HG02885 (cell line): ENCODE measurements at regions not wholly inside any gene's neighbourhood (a gene's known extent, or its start where the extent isn't known, plus 50 kb on each side); places are given as distances from the start of the nearest gene placed in this dataset.

Experiments
- ATAC-seq: cut with Tn5 transposase; IDR thresholded peaks from one replicate; pipeline ENCODE4 v1.9.1; 2021; ENCODE audit warnings: mild to moderate bottlenecking; ENCODE audit not compliant: unreplicated experiment, poor library complexity

DNA sequence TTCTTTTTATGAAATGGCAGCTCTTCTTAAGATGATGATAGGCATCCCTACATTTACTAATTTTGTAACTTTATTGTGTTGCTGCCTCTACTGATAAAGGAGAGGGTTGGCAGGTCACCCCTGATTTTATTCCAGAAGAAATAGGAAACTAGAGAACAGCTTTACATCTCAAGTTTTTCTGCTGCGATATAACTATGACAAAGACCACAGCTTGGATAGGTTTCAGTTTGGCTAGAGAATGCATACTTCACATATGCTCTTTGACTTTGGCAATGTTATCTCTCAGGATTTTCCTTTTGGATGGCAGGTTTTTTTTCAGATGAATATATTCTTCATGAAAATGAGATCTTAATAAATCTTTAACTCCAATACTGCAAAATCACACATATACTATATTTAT is 395.3 kb upstream of the GOLIM4 start:
- no peak for ATAC-seq

DNA sequence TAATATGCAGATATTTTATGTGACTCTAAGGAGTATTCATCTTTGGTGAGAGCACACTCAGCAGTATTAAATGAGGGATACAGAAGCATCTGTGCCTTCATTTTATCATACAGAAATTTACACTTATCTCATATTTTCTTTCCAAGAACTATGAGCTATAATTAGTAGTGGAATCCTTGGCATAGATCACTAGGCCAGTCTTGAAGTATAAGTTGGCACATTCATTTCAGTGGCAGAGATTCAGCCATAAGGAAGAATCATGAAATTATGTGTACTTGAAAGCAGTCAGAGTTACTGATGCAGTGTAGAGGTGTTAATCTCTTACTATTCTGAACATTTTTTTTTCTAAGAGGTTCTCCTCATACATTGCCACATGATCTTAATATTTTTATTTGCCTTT is 393.6 kb upstream of the GOLIM4 start:
- ATAC-seq = no peak

DNA sequence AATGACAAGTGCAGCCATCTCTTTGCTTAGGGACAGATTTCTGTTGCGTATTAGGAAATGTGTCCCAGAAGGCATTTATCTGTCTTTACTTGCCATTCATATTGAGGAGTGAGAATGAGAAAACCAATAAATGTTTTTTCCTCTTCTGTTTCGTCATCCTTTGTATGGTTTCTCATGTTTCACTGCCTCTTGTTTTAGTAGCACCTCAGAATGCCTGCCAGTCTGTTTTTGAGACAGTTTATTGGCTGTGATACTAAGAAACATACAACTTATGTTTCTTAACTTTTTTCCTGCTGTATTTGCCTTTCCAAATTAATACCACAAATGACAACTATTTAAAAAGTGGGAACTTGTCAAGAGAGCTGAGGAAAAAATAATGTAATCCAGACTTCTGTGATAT is 390.2 kb upstream of the GOLIM4 start:
- ATAC-seq = no peak

DNA sequence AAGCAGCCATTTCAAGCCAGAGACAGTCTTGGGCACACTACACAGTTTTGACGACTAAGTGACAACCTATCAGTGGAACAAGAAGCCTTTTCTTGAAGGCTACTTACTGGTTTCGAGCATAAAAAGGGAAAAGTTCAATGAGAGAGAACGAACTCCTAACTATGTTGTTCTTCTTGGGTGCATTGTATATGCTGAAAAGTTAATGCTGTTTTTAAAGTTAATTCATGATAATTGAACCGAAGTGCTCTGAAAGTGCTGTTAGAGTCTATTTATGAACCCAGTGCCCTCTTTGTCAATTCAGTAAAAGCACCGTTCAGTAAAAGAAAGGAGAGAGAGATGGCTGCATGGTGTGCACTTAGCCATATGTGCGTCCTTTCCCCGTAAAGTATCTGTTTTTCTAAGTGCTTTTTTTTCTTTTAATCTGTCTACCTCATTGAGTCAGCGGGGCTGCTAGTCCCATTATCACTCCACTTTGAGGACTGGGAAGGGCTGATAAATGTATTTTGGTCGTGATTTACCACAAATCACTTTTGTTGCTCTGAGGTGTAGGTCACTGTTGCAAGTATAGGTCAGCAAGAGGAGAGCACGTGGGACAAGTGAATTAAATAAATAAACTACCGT is 380.7 kb upstream of the GOLIM4 start:
- no peak for ATAC-seq

- ATAC-seq = no peak
Measured at GRCh38 chr3:168475704-168476103, 380.0 kb upstream of the GOLIM4 start.

- ATAC-seq = no peak
Measured at GRCh38 chr3:168473334-168473890, 377.7 kb upstream of the GOLIM4 start.

DNA sequence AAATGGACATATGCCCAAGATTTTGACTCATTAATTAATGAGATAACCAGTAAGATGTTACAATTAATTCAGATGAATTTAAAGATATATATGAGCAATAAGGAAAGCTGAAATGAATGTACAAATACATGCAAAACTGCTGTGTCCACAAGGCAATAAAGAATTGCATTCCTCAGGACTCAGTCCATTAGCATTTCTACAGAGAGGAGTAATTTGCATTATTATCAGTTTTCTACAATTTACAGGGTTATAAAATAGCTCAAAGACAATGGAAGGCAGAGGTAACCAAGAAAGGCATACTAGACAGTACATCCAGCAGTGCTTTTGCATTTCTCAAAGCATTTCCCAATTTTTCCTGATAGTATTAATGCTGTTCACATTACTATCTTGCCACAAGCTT is 377.1 kb upstream of the GOLIM4 start:
- no peak for ATAC-seq

DNA sequence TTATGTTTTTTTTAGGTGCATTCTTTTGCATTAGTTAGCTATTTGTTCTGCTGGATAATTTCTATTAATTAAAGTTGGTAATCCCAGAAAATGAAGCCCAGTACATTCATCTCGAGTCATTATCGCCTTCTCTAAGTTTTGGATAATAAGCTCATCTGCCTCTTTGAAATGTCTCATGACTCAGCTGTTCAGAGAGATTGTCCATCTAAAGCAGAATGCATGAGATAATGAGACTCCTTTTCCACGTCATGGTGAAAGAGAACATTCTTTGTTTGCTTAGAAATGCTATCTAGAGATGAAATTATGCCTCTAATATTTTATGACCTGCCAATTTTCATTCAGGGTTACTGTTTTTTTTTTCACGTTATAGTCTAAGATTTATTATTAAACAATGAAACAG is 374.7 kb upstream of the GOLIM4 start:
- ATAC-seq = no peak

DNA sequence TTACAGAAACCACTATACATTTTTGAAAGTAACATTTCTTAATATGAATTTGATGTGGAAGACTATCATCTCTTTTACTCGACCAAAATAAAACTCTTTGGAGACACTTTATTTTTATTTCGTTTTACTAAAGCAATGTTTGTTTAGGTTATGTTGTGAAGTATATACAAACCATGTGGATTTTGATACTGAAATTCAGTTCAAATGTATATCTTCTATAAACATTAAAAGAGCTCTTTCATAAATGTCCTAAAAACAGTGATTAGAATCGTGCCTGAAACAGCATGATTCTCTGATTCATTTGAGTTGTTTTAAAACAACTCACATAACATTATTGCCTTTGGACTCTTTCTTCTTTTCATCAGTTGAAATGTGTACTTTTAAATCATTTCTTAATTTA is 373.7 kb upstream of the GOLIM4 start:
- no peak for ATAC-seq

- ATAC-seq = peak; percentile 89
Measured at GRCh38 chr3:168467115-168467714, 371.5 kb upstream of the GOLIM4 start.

- ATAC-seq = no peak
Measured at GRCh38 chr3:168461793-168462192, 366.1 kb upstream of the GOLIM4 start.

GRCh38 chr3:168459226-168459784 is 363.6 kb upstream of the GOLIM4 start:
- ATAC-seq = peak; percentile 74

DNA sequence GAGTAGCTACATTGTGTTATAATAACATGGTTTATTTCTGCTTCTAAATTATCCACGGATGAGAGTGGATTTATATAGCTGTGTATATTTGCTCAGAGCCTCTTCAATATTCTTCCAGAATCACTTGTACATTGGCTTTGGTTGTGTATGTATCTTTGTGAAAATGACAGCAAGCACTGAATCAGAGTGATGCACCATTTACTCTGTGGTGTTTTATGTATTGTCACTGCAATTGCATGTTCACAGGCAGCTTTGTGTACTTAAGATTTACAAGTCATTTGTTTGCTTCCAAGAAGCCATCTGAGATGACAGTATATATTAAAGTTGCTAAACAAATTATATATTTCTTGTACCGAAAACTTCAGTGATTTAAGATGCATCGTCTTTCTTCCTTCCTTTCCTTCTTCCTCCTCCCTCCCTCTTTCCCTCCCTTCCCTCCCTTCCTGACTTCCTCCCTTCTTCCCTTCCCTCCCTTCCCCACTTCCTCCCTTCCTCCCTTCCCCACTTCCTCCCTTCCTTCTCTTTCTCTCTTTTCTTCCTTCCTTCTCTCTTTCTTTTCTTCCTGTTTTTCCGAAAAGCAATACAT is 362.3 kb upstream of the GOLIM4 start:
- no peak for ATAC-seq

- no peak for ATAC-seq
Measured at GRCh38 chr3:168455814-168456213, 360.1 kb upstream of the GOLIM4 start.

- ATAC-seq = no peak
Measured at GRCh38 chr3:168453623-168454022, 357.9 kb upstream of the GOLIM4 start.

DNA sequence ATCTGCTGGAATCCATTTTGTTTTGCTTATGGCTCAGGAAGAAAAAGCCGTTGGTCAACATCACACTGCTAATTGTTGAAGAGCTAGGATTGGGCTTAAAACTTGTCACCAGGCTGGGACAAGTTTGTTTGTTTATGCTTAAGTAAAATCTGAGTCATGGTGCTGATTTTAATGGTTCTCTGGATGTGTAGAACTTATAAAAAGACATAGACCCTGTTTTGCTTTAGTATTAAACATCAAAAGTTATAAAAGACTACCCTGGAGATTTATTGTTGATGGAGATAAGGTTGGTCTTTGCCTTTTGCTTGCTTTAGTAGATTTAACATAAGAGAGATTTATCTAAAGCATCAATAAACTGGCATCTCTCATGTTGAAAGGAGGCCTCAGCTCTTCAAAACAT is 348.2 kb upstream of the GOLIM4 start:
- ATAC-seq = no peak

DNA sequence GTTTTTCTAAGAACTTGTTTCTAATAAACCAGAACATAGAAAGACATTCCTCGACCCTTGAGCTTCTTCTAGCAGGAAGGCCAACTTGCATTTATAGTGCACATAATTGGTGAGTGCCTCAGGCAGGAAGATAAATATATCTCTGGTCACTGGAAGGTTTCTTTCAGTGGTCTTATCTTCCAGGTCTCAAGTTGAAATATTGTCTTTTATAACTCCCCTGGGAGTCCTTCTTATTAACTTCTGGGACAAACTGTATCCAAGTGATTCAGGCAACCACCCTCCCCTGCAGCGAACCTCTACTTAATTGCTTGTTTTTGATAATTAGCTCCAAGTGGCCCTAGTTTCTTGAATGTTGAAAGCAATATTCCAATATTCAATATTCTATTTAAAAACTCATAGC is 346.8 kb upstream of the GOLIM4 start:
- ATAC-seq = no peak

DNA sequence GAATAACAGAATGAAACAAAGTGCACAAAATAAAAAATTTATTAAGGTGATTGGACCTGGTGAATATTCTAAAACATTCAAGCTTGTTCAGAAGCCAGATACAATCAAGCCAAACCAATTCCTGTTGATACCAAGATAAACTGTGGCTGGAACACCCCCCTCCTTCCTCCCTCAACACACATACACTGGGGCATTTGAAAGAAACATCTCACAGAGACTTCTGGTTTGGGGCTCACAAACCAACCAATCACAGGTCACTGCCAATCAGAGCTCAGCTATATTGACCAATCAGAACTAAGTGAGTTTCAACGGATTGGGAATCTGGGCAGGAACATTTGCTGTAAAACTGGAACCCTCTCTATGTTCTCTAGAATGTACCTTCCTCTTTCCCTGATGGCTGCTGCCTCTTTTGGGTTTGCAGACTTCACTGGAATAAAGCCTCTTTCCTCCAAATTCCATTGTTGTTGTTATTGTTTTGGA is 340.6 kb upstream of the GOLIM4 start:
- ATAC-seq = no peak

- ATAC-seq = no peak
Measured at GRCh38 chr3:168431491-168431890, 335.8 kb upstream of the GOLIM4 start.

DNA sequence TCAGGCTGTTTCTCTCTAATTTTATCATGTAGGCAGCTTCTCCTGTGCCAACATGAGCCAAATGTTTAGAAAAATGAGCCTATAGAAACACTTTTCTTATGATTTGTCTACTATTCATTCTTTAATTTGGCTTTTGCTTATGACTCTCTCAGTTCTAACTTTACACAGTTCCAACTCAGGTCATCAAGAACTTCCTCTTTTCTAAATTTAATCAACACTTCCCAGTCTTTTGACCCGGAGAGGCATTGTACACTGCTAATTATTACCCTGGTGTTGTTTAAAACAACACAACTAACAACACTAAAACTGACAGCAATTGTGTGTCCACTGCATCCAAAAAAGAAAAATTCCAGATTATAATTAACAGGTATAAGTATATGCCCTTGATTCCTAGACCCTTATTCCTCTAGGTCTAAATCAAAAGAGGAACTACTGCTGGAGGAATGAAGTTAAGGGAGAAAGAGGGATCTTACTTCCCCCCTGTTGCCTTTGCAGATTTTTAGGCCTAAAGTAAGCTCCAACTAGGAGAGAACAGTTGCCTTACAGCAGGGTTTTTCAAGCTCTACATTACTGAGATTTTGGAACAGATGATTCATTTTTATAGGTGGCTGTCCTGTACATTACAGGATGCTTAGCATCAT is 332.2 kb upstream of the GOLIM4 start:
- ATAC-seq = peak; percentile 35

DNA sequence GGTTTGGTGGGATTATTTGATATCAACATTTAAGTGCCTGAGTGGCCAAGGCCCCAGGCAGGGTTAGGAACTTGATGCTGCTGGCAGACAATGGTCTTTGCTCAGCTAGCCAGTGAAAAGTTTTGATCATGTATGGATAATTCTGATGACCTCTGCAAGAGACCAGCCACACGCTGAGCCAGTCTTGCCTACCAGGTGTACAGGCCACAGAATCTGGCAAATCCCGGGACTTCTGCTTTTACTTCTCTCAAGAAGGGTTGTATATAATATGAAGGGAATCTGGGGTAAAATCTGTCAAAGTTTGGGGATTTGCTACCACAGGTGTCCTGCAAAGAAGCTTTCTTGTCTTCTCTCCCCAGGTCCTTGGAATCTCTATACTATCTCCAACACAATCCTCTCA is 331.4 kb upstream of the GOLIM4 start:
- ATAC-seq = no peak
